HEK293 (cell line): ENCODE measurements at regions not wholly inside any gene's neighbourhood (a gene's known extent, or its start where the extent isn't known, plus 50 kb on each side); places are given as distances from the start of the nearest gene placed in this dataset.

ENCODE experiments used
- CTCF ChIA-PET: fragments of 350-600 bp; formaldehyde crosslinking; extraction: SDS; loops from one replicate; lab custom pipeline; 2021; ENCODE audit warnings: antibody characterized with exemption; lab: Yijun Ruan, JAX
- POLR2A ChIA-PET: fragments of 300-600 bp; formaldehyde crosslinking; extraction: SDS; loops from one replicate; lab custom pipeline; 2020; ENCODE audit warnings: antibody characterized with exemption, inconsistent platforms; lab: Yijun Ruan, JAX
- H3K27ac ChIP-seq: fragments of 200-500 bp; sonication (Bioruptor generic); 2 replicates; pipeline ENCODE4 v1.5.1; 2014; ENCODE audit warnings: low read depth, low read length, control low read depth, inconsistent platforms; ENCODE audit errors: extremely low read depth
- H3K36me3 ChIP-seq, 2 experiments: fragments of 200-500 bp in 1 of 2; sonication (Bioruptor generic) in 1 of 2; 1 replicate in 1 of 2; 2 replicates in 1 of 2; pipeline ENCODE4 v1.5.1; 2014 to 2017; ENCODE audit warnings: inconsistent platforms in 2 of 2, low read length in 2 of 2; ENCODE audit not compliant: control insufficient read depth in 2 of 2, insufficient read depth in 1 of 2
- H3K4me1 ChIP-seq: fragments of 200-500 bp; sonication (Bioruptor generic); 2 replicates; pipeline ENCODE4 v1.5.1; 2014; ENCODE audit warnings: mild to moderate bottlenecking, low read length, inconsistent platforms; ENCODE audit not compliant: control insufficient read depth, insufficient read depth
- H3K4me3 ChIP-seq: 2 replicates; pipeline ENCODE4 v1.5.1; 2011; ENCODE audit warnings: low read depth, mild to moderate bottlenecking, control low read depth, low read length, moderate library complexity
- H3K9me3 ChIP-seq: fragments of 200-500 bp; sonication (Bioruptor generic); 2 replicates; pipeline ENCODE4 v1.5.1; 2014; ENCODE audit warnings: low read depth, low read length, inconsistent platforms; ENCODE audit not compliant: control insufficient read depth, insufficient read depth
- EGR2 ChIP-seq: fragments of 450-650 bp; formaldehyde crosslinking; IDR thresholded peaks from 2 replicates; pipeline ENCODE4 v1.5.1; 2016; ENCODE audit warnings: low read depth, missing biosample characterization, missing genetic modification characterization
- HIC1 ChIP-seq: fragments of 450-650 bp; formaldehyde crosslinking; IDR thresholded peaks from 2 replicates; pipeline ENCODE4 v1.5.1; 2016; ENCODE audit warnings: missing biosample characterization, missing genetic modification characterization
- PRDM1 ChIP-seq: fragments of 450-650 bp; formaldehyde crosslinking; IDR thresholded peaks from 2 replicates; pipeline ENCODE4; 2016; ENCODE audit warnings: missing biosample characterization, missing genetic modification characterization
- REPIN1 ChIP-seq: fragments of 450-650 bp; formaldehyde crosslinking; IDR thresholded peaks from 2 replicates; pipeline ENCODE4 v1.5.1; 2017; ENCODE audit warnings: missing biosample characterization, missing genetic modification characterization, low read depth
- SALL2 ChIP-seq: fragments of 450-650 bp; formaldehyde crosslinking; IDR thresholded peaks from 2 replicates; pipeline ENCODE4 v1.5.0; 2017; ENCODE audit warnings: missing biosample characterization, mild to moderate bottlenecking, missing genetic modification characterization, borderline replicate concordance
- SP3 ChIP-seq: fragments of 450-650 bp; formaldehyde crosslinking; IDR thresholded peaks from 2 replicates; pipeline ENCODE4 v1.5.1; 2016; ENCODE audit warnings: missing biosample characterization, missing genetic modification characterization
- YY2 ChIP-seq: fragments of 450-650 bp; formaldehyde crosslinking; IDR thresholded peaks from 2 replicates; pipeline ENCODE4 v1.5.1; 2016; ENCODE audit warnings: missing biosample characterization, missing genetic modification characterization
- ZBTB10 ChIP-seq: fragments of 450-650 bp; formaldehyde crosslinking; IDR thresholded peaks from 2 replicates; pipeline ENCODE4 v1.5.1; 2016; ENCODE audit warnings: missing biosample characterization, missing genetic modification characterization
- ZBTB17 ChIP-seq: fragments of 450-650 bp; formaldehyde crosslinking; IDR thresholded peaks from 2 replicates; pipeline ENCODE4 v1.5.1; 2016; ENCODE audit warnings: missing biosample characterization, missing genetic modification characterization
- ZFP3 ChIP-seq: fragments of 450-650 bp; formaldehyde crosslinking; IDR thresholded peaks from 2 replicates; pipeline ENCODE4 v1.5.1; 2016; ENCODE audit warnings: low read depth, missing biosample characterization, missing genetic modification characterization
- ZNF112 ChIP-seq: fragments of 450-650 bp; formaldehyde crosslinking; IDR thresholded peaks from 2 replicates; pipeline ENCODE4 v1.5.0; 2017; ENCODE audit warnings: missing biosample characterization, missing genetic modification characterization
- ZNF155 ChIP-seq: fragments of 450-650 bp; formaldehyde crosslinking; IDR thresholded peaks from 2 replicates; pipeline ENCODE4 v1.5.1; 2016; ENCODE audit warnings: missing biosample characterization, missing genetic modification characterization
- ZNF19 ChIP-seq: fragments of 450-650 bp; formaldehyde crosslinking; IDR thresholded peaks from 2 replicates; pipeline ENCODE4; 2016; ENCODE audit warnings: missing biosample characterization, missing genetic modification characterization, low read depth
- ZNF214 ChIP-seq: fragments of 450-650 bp; formaldehyde crosslinking; IDR thresholded peaks from 2 replicates; pipeline ENCODE4 v1.5.1; 2017; ENCODE audit warnings: missing biosample characterization, mild to moderate bottlenecking, missing genetic modification characterization, borderline replicate concordance
- ZNF324 ChIP-seq: fragments of 450-650 bp; formaldehyde crosslinking; IDR thresholded peaks from 2 replicates; pipeline ENCODE4 v1.5.1; 2016; ENCODE audit warnings: missing biosample characterization, missing genetic modification characterization
- ZNF394 ChIP-seq: fragments of 450-650 bp; formaldehyde crosslinking; IDR thresholded peaks from 2 replicates; pipeline ENCODE4 v1.5.1; 2016; ENCODE audit warnings: missing biosample characterization, missing genetic modification characterization, mild to moderate bottlenecking, moderate library complexity, borderline replicate concordance
- ZNF449 ChIP-seq: fragments of 450-650 bp; formaldehyde crosslinking; IDR thresholded peaks from 2 replicates; pipeline ENCODE4 v1.5.1; 2017; ENCODE audit warnings: missing biosample characterization, mild to moderate bottlenecking, missing genetic modification characterization, moderate library complexity
- ZNF501 ChIP-seq: fragments of 450-650 bp; formaldehyde crosslinking; IDR thresholded peaks from 2 replicates; pipeline ENCODE4 v1.5.1; 2016; ENCODE audit warnings: missing biosample characterization, missing genetic modification characterization
- ZNF544 ChIP-seq: fragments of 450-650 bp; formaldehyde crosslinking; IDR thresholded peaks from 2 replicates; pipeline ENCODE4 v1.5.0; 2017; ENCODE audit warnings: missing biosample characterization, missing genetic modification characterization
- ZNF555 ChIP-seq: fragments of 450-650 bp; formaldehyde crosslinking; conservative IDR thresholded peaks from 2 replicates; pipeline ENCODE4 v1.5.1; 2017; ENCODE audit warnings: missing biosample characterization, mild to moderate bottlenecking, missing genetic modification characterization, inconsistent platforms
- ZNF585B ChIP-seq: fragments of 450-650 bp; formaldehyde crosslinking; IDR thresholded peaks from 2 replicates; pipeline ENCODE4 v1.5.1; 2016; ENCODE audit warnings: missing biosample characterization, missing genetic modification characterization
- ZSCAN5A ChIP-seq: fragments of 450-650 bp; formaldehyde crosslinking; IDR thresholded peaks from 2 replicates; pipeline ENCODE4 v1.5.1; 2016; ENCODE audit warnings: missing biosample characterization, missing genetic modification characterization

GRCh38 chr11:36865846-36866245, 267.8 kb upstream of the RAG2 start:
- Histone ChIP-seq H3K4me1 (no peaks in the 10 kb centered on the region), H3K4me3 (no peak overlapping the region), H3K9me3 (no peaks in the 10 kb centered on the region), H3K36me3 (no peaks in the 10 kb centered on the region), H3K27ac (no peak overlapping the region)
- CTCF ChIA-PET = no interaction called here
- POLR2A ChIA-PET = no interaction called here
- no peak for TF ChIP-seq ZNF19 (tag by site-specific recombination)

GRCh38 chr11:36854875-36855274, 256.8 kb upstream of the RAG2 start:
- no peaks in the 10 kb centered on the region for H3K36me3 ChIP-seq
- CTCF ChIA-PET = interaction anchor here (0.7 kb wide), 1 partner anchor 137 kb away, joined by 3 read pairs; no protein-coding TSS in a partner anchor
- H3K9me3 ChIP-seq = no peaks in the 10 kb centered on the region
- no peak overlapping the region for H3K4me3 ChIP-seq
- no peak overlapping the region for H3K27ac ChIP-seq
- TF ChIP-seq YY2 (no peak), ZBTB17 (tag by site-specific recombination) (no peak), ZBTB10 (no peak), ZNF544 (no peak), ZNF585B (tag by site-specific recombination) (no peak), ZNF555 (tag by site-specific recombination) (no peak), ZNF449 (tag by site-specific recombination) (no peak), ZFP3 (tag by site-specific recombination) (no peak), PRDM1 (tag by site-specific recombination) (no peak), ZNF394 (tag by site-specific recombination) (no peak), ZNF214 (tag by site-specific recombination) (no peak), SALL2 (tag by site-specific recombination) (no peak), EGR2 (no peak), ZNF112 (tag by site-specific recombination) (no peak), HIC1 (tag by site-specific recombination) (no peak)
- TF ChIP-seq, all 188 proteins: peak for 0
- no peaks in the 10 kb centered on the region for H3K4me1 ChIP-seq
- POLR2A ChIA-PET = no interaction called here

GRCh38 chr11:36848660-36849059, 250.6 kb upstream of the RAG2 start:
- Histone ChIP-seq H3K4me1 (no peaks in the 10 kb centered on the region), H3K4me3 (no peak overlapping the region), H3K9me3 (no peaks in the 10 kb centered on the region), H3K27ac (no peak overlapping the region)
- POLR2A ChIA-PET = no interaction called here
- no peak for TF ChIP-seq ZNF449 (tag by site-specific recombination)
- no peak for TF ChIP-seq ZSCAN5A (tag by site-specific recombination)
- no peak for TF ChIP-seq ZNF501 (tag by site-specific recombination)
- TF ChIP-seq ZNF324 (tag by site-specific recombination) = no peak
- TF ChIP-seq REPIN1 (tag by site-specific recombination) = no peak
- TF ChIP-seq SP3 (tag by site-specific recombination) = no peak
- no peak for TF ChIP-seq ZNF155 (tag by site-specific recombination)
- TF ChIP-seq, all 188 proteins: peak for 0
- no peaks in the 10 kb centered on the region for H3K36me3 ChIP-seq
- CTCF ChIA-PET = no interaction called here
